CD4-positive, alpha-beta T cell treated with Interleukin-1 beta for 1 hour (primary cell): ENCODE measurements at regions not wholly inside any gene's neighbourhood (a gene's known extent, or its start where the extent isn't known, plus 50 kb on each side); places are given as distances from the start of the nearest gene placed in this dataset.
A peak's percentile ranks its signal among the peaks of the same experiment; 100 is the strongest.

Source experiments
- DNase-seq, 2 donors: peaks; one replicate each; pipeline ENCODE4 v3.0.0-alpha.2; 2020 to 2022

GRCh38 chr15:38648121-38648843 is 83.7 kb upstream of the RASGRP1 start:
- DNase-seq: no peak

- DNase-seq: no peak
Measured at GRCh38 chr15:38650384-38650783, 85.8 kb upstream of the RASGRP1 start.

- DNase-seq: no peak
Measured at GRCh38 chr15:38650936-38651327, 86.3 kb upstream of the RASGRP1 start.

GRCh38 chr15:38651328-38652038 is 86.9 kb upstream of the RASGRP1 start:
- peak; percentile 56 to 72 for DNase-seq

DNA sequence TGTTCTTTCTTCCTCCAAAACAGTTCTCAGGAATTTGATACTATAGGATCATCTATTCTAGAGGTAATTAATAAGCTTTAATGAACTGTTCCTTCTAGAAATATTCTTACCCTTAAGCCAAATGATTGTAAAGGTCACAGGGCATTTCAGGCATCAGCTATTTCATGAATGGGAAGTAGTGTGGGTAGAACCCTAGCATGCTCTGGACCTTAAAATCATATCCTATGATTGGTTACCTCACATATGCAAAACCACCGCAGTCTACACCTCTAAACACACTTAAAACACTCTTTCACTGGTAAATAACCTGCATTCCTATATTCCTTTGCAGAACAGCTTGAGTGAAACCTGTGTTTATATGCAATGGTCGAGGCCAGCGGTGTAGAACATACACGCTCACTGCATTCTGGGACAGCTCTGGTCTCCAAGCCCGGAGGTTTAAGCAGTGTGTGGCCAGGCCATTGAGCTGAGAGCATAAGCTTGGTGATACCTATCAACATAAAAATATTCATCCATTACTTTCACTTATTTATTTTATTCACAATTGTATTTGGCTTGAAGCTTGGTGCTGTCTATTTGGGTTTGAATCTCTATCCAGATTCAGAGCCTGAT is 87.7 kb upstream of the RASGRP1 start:
- no peak for DNase-seq

DNA sequence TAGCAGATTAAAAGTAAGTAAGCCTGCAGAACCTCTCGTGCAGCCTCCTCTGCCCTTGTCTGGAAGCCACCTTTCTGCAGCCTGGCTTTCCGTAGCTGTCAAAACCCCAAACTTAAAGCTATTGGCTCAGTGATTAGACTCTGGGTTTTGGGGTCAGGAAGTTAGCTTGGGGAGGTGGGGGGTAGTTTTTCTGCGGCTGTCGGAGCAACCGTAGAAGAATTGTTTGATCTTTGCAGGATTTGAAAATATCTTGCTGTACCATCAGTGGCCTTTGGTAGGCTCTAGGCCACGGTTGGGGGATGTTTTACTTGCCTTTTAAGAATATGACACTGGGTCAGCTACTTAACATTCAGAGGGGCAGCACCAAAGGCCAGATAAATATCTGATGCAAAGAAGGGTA is 88.4 kb upstream of the RASGRP1 start:
- DNase-seq: peak; percentile 79 to 87

DNA sequence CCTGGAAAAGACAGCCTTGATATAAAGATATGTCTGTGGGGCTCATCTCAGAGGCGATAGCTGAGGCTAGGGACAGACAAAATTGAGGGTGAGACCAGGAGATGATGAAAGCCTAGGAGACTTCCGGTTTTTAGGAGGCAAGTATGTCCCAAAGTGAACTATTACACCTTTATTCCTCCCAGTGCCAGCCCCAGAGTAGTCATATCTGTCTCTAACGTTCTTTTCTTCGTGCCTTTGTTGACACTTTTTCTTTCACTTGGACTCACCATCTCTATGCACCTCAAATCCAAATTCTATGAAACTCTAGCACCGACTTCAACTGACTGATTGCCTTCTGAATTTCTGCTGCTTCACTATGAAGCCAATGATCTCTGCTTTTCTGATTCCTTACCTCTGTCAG is 93.8 kb upstream of the RASGRP1 start:
- no peak for DNase-seq

DNA sequence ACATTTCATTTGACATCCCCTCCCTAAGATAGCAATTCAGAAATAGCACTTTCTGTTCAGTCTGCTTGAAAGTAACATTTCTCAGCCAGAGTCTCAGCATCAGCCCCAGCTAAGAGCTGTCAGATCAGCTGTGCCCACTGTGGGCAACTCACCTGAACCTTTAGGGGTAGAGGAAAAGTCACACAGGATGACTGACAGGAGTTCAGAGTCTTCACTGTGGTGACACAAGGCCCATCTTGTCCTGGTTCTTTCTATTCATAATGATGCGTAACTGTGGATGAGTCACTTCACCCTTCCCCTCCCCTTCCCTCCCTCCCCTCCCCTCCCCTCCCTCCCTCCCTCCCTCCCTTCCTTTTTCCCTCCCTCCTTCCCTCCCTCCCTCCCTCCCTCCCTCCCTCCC is 96.1 kb upstream of the RASGRP1 start:
- DNase-seq: peak; percentile 26 to 31

- DNase-seq: no peak
Measured at GRCh38 chr15:38662033-38662802, 97.6 kb upstream of the RASGRP1 start.

DNA sequence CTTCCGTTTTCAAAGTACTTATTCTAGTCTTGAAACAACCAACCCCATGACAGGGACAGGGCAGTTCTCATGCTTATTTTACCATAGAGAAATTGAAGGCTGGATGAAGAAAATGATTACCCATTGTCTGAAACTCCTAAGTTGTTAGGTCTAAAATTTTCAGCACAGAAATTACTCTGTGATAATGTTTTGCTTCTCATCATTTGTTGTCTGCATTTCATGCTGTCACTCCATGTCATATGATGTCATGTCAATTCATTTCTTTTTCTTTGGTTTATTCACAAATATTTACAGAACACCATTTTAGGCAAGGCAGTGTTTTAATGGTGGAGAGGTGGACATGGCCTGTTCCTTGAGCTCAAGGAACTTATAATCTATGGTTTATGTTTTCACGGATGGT is 98.2 kb upstream of the RASGRP1 start:
- DNase-seq: no peak

GRCh38 chr15:38665586-38666305 is 101.1 kb upstream of the RASGRP1 start:
- peak in 1 of 2 donors; percentile 22 for DNase-seq

- DNase-seq: no peak
Measured at GRCh38 chr15:38666865-38667510, 102.4 kb upstream of the RASGRP1 start.

DNA sequence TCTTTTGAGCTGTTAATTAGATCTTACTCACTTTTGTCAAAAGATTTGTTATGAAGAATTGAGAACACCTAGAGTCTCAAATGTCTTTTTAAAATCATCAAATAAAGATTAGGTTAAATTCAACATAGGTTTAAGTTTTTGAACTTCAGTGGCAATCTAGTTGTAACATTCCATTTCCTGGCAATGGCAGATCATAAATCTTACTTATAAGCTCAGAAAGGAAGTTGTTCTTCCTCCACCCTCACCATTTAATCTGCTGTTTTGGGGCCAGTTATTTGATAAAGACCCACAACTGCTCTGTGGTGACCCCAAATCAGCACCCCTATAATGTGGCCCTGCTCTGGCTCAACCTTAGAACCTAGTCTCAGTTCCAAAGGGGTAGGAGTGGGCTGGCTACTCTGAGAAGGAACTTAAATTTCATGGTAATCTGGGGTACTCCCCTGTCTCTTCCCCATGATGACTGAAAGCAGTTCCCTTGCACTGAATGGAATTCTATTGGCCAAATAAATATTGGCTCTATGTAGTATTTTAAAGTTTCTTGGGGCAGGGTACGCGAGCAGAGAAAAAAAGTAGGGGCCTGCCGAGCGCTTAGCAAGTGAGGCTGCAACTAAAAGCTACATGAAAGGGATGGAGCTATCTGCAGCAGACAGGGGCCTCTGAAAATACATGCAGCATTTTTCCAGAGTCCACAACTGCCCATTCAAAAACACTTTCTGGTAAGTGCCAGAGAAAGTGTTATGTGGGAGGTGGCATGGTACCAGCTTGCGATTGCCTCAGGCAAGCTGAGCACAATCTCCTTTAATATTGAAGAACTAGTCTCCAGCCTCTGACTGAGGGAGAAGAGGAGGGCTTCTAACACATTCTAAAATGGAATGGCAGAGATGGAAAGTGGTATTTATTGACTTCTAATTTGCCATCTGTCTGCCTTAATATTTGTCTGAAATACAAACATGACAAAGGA is 103.6 kb upstream of the RASGRP1 start:
- DNase-seq: no peak

DNA sequence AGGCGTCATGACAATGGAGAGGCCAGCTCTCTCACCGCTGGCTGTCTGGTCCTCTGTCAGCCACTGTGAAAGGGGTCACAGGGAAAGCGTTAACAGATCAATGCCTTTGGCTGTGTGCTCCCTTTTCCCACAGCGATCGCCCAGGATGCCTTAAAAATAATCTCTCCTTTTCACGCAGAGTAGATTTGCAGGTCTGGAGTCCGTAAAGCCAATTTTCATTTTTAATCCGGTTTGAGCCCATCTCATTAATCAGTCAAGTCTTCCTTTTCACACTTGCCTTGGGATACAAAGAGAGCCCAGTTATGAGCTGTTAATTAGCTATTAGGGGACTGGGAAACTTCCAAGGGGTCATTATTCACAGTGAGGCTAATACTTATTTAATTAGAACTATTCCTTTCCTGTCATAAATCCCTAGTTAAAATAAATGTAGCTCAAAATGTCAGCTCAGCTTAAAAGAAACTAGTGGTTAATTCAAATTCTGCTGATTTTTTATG is 104.3 kb upstream of the RASGRP1 start:
- no peak for DNase-seq

DNA sequence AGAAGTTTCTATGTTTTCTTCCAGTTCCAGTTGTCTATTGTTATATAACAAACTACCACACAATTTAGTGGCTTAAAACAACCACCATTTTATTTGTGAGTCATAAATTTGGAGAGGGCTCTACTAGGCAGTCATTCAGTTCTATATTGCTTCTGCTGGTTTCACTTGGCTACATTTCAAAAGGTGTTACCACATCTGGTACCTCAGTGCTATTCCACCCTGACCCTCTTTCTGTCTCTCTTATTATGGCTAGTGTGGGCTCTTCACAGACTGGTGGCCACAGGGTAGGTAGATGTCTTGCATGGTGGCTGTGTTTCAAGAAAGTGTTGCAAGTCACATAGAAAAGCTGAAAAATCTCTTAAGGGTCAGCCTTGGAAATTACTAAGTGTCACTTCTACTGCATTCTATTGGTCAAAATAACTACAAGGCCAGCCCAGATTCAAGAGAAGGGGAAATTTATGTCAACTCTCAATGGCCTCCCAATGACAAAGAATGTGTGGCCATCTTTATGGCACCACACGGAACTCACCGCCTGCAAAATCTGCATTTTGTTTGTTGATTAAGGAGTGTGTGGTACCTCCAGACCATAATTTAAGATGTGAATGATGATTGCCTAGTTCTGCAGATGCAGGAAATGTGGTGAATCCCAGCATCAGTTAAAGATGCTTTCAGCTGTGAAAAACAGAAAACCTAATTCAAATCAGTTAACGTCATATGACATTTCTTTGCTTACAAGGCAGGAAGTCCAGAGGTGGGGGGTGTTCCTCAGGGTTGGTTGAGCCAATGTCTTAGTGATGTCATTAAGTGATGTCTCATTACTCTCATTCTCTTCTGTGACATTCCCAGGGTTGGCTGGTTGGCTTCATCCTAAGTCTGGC is 105.8 kb upstream of the RASGRP1 start:
- DNase-seq: peak; percentile 85 to 86

DNA sequence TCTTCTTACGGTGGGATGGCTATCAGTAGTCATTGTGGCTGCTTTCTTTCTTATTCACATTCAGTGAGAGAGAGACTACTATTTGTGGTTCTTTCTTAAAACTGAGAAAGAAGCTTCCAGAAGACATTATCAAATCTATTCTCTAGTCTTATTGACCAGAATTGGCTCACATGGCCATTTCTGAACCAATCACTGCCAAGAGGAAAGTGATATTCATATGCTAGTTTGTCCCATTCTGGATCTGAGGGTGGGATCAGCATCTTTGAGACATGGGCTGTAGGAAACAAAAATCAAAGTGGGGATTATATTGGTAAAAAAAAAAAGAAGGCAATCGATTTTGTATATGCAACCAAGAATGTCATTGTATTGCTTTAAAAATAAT is 106.4 kb upstream of the RASGRP1 start:
- DNase-seq: no peak

GRCh38 chr15:38671675-38672254 is 107.2 kb upstream of the RASGRP1 start:
- peak; percentile 79 to 83 for DNase-seq

DNA sequence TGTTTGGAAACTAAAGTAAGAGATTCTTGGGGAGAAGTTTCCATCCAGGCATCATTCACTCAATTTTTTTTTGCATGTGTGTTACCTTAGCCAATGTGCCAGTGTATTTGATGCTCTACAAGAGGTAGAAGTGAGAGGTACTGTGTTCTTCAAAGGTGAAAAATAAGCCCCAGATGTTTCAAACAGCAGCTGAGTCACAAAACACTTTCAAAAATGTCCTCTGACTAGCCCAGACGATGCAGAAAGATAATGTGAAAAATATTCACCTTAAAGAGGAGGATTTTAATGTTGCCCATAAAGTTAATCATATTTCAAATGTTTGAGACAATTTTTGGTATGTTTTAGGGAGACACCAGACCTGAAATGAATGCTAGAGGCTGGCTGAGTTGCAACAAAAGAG is 107.7 kb upstream of the RASGRP1 start:
- DNase-seq: peak in 1 of 2 donors; percentile 15
